ENCODE measurements at regions not wholly inside any gene's neighbourhood (a gene's known extent, or its start where the extent isn't known, plus 50 kb on each side); places are given as distances from the start of the nearest gene placed in this dataset.

DNA sequence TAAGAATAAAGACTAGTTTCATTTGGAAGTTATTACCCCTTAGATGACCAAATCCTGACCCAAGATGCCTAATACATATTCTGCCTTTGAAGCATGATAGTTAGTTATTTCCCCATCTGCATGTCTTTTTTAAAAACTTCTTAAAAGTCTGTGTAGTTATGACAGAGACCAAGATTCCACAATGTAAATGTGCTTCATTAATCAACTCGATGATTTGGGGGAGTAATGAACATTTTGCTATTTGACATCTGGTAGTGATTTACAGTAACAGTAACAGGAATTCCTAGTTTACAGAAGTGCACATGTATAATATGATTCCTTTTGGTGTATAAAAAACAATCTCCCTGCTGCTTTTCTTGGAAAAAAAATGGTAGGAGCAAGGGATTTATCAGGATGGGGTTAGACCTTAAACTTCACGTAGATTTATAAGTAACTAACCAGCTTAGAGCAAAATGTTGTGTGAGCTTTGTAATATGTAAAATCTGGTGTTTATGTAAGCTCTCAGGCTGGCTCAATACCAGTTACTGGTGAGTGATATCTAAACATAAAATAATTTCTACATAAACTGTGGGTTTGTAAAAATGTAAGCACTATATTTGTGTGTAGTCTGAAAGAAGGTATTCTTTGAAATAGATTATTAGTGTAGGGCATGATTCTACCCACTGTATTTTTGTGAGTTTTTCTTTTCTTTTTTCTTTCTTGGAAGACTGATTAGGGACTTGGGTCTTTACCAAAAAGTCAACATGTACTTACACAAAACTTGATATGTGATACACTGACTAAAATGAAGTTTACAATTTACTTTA, 641.6 kb downstream of the EPHA4 start:
- Histone ChIP-seq H3K4me1 (no peaks in the 10 kb centered on the region), H3K36me3 (no peaks in the 10 kb centered on the region), H3K9me3 (no peaks in the 10 kb centered on the region), H3K4me3 (no peak overlapping the region), H3K27me3 (no peaks in the 10 kb centered on the region), H3K27ac (no peak overlapping the region)
- intact Hi-C loops (cut with DNase I), result no loop called here
- DNase-seq (ENCODE audit: low spot score in 2 of 2), result no peak
- TF ChIP-seq, protein P1, sequence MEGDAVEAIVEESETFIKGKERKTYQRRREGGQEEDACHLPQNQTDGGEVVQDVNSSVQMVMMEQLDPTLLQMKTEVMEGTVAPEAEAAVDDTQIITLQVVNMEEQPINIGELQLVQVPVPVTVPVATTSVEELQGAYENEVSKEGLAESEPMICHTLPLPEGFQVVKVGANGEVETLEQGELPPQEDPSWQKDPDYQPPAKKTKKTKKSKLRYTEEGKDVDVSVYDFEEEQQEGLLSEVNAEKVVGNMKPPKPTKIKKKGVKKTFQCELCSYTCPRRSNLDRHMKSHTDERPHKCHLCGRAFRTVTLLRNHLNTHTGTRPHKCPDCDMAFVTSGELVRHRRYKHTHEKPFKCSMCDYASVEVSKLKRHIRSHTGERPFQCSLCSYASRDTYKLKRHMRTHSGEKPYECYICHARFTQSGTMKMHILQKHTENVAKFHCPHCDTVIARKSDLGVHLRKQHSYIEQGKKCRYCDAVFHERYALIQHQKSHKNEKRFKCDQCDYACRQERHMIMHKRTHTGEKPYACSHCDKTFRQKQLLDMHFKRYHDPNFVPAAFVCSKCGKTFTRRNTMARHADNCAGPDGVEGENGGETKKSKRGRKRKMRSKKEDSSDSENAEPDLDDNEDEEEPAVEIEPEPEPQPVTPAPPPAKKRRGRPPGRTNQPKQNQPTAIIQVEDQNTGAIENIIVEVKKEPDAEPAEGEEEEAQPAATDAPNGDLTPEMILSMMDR (IDR thresholded peaks at IDR 0.05), result no peak

DNA sequence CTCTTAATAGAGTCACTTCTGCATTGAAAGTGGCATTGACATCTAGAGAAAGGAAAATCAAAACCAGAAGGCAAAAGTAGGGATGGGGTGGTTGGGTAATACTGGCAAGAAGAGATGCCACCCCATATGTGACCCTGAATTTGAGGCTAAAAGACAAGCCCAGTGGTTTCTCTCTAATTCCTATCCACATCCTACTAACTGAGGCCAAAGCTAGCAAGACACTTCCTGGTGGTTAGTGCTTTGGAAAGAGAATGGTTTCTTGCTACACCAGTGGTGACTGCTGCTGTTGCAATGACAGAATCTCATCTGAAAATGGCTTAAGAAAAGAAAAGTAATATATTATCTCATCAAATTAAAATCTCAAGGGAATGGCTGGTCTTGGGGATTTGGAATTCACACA, 640.6 kb downstream of the EPHA4 start:
- no peak overlapping the region for H3K27ac ChIP-seq
- H3K9me3 ChIP-seq, result no peaks in the 10 kb centered on the region
- no peaks in the 10 kb centered on the region for H3K27me3 ChIP-seq
- H3K4me1 ChIP-seq, result no peaks in the 10 kb centered on the region
- TF ChIP-seq, protein P1 (IDR thresholded peaks at IDR 0.05), result no peak
- H3K36me3 ChIP-seq, result no peaks in the 10 kb centered on the region
- intact Hi-C loops (cut with DNase I), result no loop called here
- no peak overlapping the region for H3K4me3 ChIP-seq
- no peak for DNase-seq (ENCODE audit: low spot score in 2 of 2)

DNA sequence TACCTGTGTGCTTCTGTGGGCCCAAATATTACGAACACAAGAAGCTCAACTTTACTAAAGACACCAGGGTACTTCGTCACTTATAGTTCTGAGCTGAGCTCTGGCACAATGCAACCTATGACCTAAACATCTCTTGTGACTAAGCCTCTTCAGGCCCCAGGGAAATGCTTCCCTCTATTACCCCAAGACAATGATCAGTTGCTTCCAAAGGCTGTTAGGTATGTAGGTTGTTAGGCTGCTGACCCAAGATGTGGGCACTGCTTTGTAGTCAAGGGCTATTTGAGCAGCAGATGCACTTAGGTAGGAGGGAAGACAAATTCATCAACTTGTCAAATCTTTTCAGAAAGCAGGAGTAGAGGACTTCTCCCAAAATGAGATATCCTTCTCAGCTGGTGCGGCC, 640.1 kb downstream of the EPHA4 start:
- intact Hi-C loops (cut with DNase I), result no loop called here

DNA sequence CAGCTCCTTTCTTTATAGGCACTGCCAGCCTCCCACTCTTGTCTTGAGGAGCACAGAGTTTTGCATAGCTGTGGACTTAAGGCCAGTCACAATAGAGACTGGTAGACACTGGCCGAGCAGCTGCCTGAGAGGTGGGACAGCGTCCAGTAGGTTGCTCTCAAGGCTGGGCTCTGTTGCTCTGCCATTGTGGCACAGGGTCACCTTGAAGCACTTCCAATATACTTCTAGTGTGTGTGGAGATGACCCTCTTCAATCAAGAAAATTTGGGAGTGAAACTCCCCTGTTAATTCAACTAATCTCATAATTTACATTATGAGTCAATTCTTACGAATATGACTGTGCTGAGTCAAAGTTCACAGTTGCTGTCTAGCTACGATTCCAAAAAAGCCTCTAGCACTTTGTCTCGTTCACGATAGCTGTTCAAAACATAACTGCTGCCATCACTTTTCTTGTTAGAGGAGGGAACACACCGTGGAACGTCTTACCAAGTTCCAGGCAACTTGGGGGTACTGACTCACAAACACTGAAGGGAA, 636.2 kb downstream of the EPHA4 start:
- intact Hi-C loops (cut with DNase I), result no loop called here
- Histone ChIP-seq H3K4me1 (no peaks in the 10 kb centered on the region), H3K36me3 (no peaks in the 10 kb centered on the region), H3K27ac (no peak overlapping the region), H3K27me3 (no peaks in the 10 kb centered on the region), H3K9me3 (no peaks in the 10 kb centered on the region), H3K4me3 (no peak overlapping the region)
- DNase-seq (ENCODE audit: low spot score in 2 of 2), result no peak
- TF ChIP-seq, protein P1 (IDR thresholded peaks at IDR 0.05), result no peak

More for the DNA sequence above, 640.1 kb downstream of the EPHA4 start:
- Histone ChIP-seq H3K4me1 (no peaks in the 10 kb centered on the region), H3K27me3 (no peaks in the 10 kb centered on the region), H3K9me3 (no peaks in the 10 kb centered on the region), H3K36me3 (no peaks in the 10 kb centered on the region), H3K4me3 (no peak overlapping the region), H3K27ac (no peak overlapping the region)
- TF ChIP-seq, protein P1 (IDR thresholded peaks at IDR 0.05), result no peak
- no peak for DNase-seq (ENCODE audit: low spot score in 2 of 2)

DNA sequence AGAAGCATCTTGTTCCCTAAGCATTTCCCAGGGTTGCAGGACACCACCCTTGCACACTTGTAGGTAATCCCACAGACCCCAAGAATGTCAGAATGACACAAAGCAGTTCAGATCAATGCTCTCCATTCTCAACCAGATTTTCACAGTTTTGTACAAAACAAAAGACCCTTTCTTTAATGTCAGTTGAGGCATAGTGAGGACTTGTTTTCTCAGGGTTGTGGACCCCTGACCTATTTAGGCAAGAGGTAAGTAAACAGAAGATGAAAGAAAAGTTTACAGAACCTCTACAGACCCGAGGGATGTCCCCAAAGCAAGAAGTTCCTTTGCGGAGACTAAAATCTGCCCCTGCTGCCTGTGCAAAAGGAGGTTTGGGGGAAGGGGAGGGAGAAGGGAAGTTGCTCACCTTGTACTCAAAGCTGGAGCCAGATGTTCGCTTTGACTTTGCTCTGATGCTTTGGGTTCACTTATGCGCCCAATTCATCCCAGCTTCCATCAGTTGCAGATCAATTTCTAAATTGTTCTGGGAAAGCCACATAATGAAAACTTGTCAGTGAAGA, 635.4 kb downstream of the EPHA4 start:
- TF ChIP-seq, protein P1 (IDR thresholded peaks at IDR 0.05), result no peak
- DNase-seq (ENCODE audit: low spot score in 2 of 2), result no peak
- Histone ChIP-seq H3K27ac (no peak overlapping the region), H3K36me3 (no peaks in the 10 kb centered on the region), H3K27me3 (no peaks in the 10 kb centered on the region), H3K4me3 (no peak overlapping the region), H3K4me1 (no peaks in the 10 kb centered on the region), H3K9me3 (no peaks in the 10 kb centered on the region)
- intact Hi-C loops (cut with DNase I), result no loop called here

Data from ascending aorta (tissue), 2 donors.